NB4 (cell line): ENCODE measurements at regions not wholly inside any gene's neighbourhood (a gene's known extent, or its start where the extent isn't known, plus 50 kb on each side); places are given as distances from the start of the nearest gene placed in this dataset.

Source experiments
- DNase-seq: peaks from one replicate; pipeline ENCODE4 v3.0.0; 2010; ENCODE audit warnings: low read depth
- H3K4me3 ChIP-seq: one replicate; pipeline ENCODE4 v1.5.1; 2011; ENCODE audit warnings: mild to moderate bottlenecking, low read depth, low read length, moderate library complexity
- MAX ChIP-seq: IDR thresholded peaks from 2 replicates; pipeline ENCODE4 v1.6.1; 2011; ENCODE audit warnings: low read depth, low read length
- MYC ChIP-seq: IDR thresholded peaks from 2 replicates; pipeline ENCODE4 v1.6.1; 2011; ENCODE audit warnings: low read depth, low read length
- POLR2A ChIP-seq: IDR thresholded peaks from 2 replicates; pipeline ENCODE4 v1.6.1; 2011; ENCODE audit warnings: mild to moderate bottlenecking; ENCODE audit not compliant: insufficient read length; ENCODE audit errors: extremely low read depth
- TF ChIP-seq, protein P1 (sequence below): IDR thresholded peaks from one replicate; pipeline ENCODE4 v1.5.1; 2012; ENCODE audit warnings: low read depth, low read length

- H3K4me3 ChIP-seq, result no peak overlapping the region
- TF ChIP-seq POLR2A (no peak), MYC (no peak), MAX (no peak)
- TF ChIP-seq, protein P1, sequence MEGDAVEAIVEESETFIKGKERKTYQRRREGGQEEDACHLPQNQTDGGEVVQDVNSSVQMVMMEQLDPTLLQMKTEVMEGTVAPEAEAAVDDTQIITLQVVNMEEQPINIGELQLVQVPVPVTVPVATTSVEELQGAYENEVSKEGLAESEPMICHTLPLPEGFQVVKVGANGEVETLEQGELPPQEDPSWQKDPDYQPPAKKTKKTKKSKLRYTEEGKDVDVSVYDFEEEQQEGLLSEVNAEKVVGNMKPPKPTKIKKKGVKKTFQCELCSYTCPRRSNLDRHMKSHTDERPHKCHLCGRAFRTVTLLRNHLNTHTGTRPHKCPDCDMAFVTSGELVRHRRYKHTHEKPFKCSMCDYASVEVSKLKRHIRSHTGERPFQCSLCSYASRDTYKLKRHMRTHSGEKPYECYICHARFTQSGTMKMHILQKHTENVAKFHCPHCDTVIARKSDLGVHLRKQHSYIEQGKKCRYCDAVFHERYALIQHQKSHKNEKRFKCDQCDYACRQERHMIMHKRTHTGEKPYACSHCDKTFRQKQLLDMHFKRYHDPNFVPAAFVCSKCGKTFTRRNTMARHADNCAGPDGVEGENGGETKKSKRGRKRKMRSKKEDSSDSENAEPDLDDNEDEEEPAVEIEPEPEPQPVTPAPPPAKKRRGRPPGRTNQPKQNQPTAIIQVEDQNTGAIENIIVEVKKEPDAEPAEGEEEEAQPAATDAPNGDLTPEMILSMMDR, result no peak
- no peak for DNase-seq
Measured at GRCh38 chr2:147365622-147366021, 479.2 kb upstream of the ACVR2A start.

GRCh38 chr2:147364597-147364996, 480.2 kb upstream of the ACVR2A start:
- H3K4me3 ChIP-seq, result no peak overlapping the region
- no peak for TF ChIP-seq MAX
- DNase-seq, result no peak

GRCh38 chr2:147363181-147363580, 481.6 kb upstream of the ACVR2A start:
- H3K4me3 ChIP-seq, result no peak overlapping the region
- TF ChIP-seq MYC (no peak), POLR2A (no peak), MAX (no peak)
- TF ChIP-seq, protein P1, result no peak
- no peak for DNase-seq

- TF ChIP-seq POLR2A, result no peak
- TF ChIP-seq, protein P1, result no peak
- TF ChIP-seq MAX, result no peak
- H3K4me3 ChIP-seq, result no peak overlapping the region
- no peak for DNase-seq
Measured at GRCh38 chr2:147358375-147358774, 486.5 kb upstream of the ACVR2A start.

DNA sequence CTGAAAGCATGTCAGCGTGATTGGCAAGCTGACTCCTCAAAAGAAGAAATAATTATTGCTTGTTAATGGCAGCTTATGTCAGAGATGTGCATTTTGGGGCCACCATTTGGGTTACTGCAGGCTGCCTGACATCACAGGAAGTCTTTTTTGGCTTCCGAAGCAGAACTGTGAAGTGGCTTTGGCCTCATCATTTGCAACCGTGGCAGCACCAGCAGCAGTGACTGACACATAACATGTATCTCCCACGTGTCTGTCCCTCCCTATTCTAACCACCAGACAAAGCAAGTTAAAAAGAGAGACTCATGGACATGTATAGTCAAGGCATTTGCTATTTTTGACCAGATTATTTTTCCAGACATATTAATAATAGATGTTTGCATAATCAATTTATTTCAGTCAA, 488.7 kb upstream of the ACVR2A start:
- no peak for TF ChIP-seq MAX
- TF ChIP-seq, protein P1, result no peak
- TF ChIP-seq POLR2A, result no peak
- TF ChIP-seq MYC, result no peak
- DNase-seq, result peak; percentile 4
- no peak overlapping the region for H3K4me3 ChIP-seq

DNA sequence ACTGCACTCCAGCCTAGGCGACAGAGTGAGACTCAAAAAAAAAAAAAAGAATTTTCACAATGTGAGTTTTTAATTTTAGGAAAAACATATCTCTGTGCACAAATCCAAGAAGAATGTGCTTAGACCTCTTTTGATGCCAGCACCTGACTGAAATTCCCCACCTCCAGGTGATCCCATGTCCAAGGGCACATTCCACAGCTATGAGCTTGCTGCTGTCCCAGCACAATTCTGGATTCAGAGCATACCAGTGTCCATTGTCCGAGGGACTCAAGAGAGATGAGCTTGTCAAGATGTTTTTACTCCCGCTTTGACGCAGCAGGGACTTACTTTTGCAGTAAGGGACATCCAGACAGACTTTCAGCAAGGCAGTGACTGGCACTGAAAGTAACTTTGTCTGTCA, 489.1 kb upstream of the ACVR2A start:
- TF ChIP-seq MAX (no peak), MYC (no peak), POLR2A (no peak)
- TF ChIP-seq, protein P1, result no peak
- DNase-seq, result no peak
- no peak overlapping the region for H3K4me3 ChIP-seq
